Putamen (tissue), 1 donor: ENCODE measurements at regions not wholly inside any gene's neighbourhood (a gene's known extent, or its start where the extent isn't known, plus 50 kb on each side); places are given as distances from the start of the nearest gene placed in this dataset.
"Not testable (repeated sequence)": the region's sequence is repeated elsewhere in the genome, so short reads cannot be mapped to it uniquely, and the experiment has no call there.

ENCODE experiments used
- DNase-seq: peaks from one replicate; pipeline ENCODE4 v3.0.0-alpha.2; 2016; ENCODE audit warnings: low spot score

- DNase-seq: no peak
Observed at GRCh38 chr12:124706363-124706762, 139.0 kb upstream of the NCOR2 start.

GRCh38 chr12:124705545-124706138, 138.2 kb upstream of the NCOR2 start:
- DNase-seq: no peak

- no peak for DNase-seq
Observed at GRCh38 chr12:124704619-124705018, 137.2 kb upstream of the NCOR2 start.

GRCh38 chr12:124703856-124704255, 136.4 kb upstream of the NCOR2 start:
- DNase-seq: no peak

- no peak for DNase-seq
Observed at GRCh38 chr12:124702736-124703135, 135.3 kb upstream of the NCOR2 start.

- DNase-seq: no peak
Observed at GRCh38 chr12:124700810-124701592, 133.6 kb upstream of the NCOR2 start.

- no peak for DNase-seq
Observed at GRCh38 chr12:124699909-124700308, 132.5 kb upstream of the NCOR2 start.

- no peak for DNase-seq
Observed at GRCh38 chr12:124698998-124699305, 131.5 kb upstream of the NCOR2 start.

- DNase-seq: peak; percentile 89
Observed at GRCh38 chr12:124698211-124698997, 131.0 kb upstream of the NCOR2 start.

GRCh38 chr12:124697722-124698121, 130.3 kb upstream of the NCOR2 start:
- not testable (repeated sequence) for DNase-seq

GRCh38 chr12:124696693-124697476, 129.5 kb upstream of the NCOR2 start:
- no peak for DNase-seq

GRCh38 chr12:124695861-124696260, 128.4 kb upstream of the NCOR2 start:
- no peak for DNase-seq

- DNase-seq: no peak
Observed at GRCh38 chr12:124694846-124695497, 127.6 kb upstream of the NCOR2 start.

- no peak for DNase-seq
Observed at GRCh38 chr12:124694250-124694649, 126.8 kb upstream of the NCOR2 start.

GRCh38 chr12:124693111-124693723, 125.8 kb upstream of the NCOR2 start:
- DNase-seq: no peak

GRCh38 chr12:124692443-124692842, 125.0 kb upstream of the NCOR2 start:
- no peak for DNase-seq

- DNase-seq: no peak
Observed at GRCh38 chr12:124691429-124691828, 124.0 kb upstream of the NCOR2 start.

GRCh38 chr12:124689631-124690030, 122.2 kb upstream of the NCOR2 start:
- DNase-seq: no peak

GRCh38 chr12:124688356-124688992, 121.1 kb upstream of the NCOR2 start:
- DNase-seq: no peak

- peak; percentile 71 for DNase-seq
Observed at GRCh38 chr12:124687917-124688316, 120.5 kb upstream of the NCOR2 start.
